GM21786 (cell line): ENCODE measurements at regions not wholly inside any gene's neighbourhood (a gene's known extent, or its start where the extent isn't known, plus 50 kb on each side); places are given as distances from the start of the nearest gene placed in this dataset.

Experiments used
- ATAC-seq: cut with Tn5 transposase; IDR thresholded peaks from one replicate; pipeline ENCODE4 v1.9.1; 2021; ENCODE audit not compliant: unreplicated experiment

DNA sequence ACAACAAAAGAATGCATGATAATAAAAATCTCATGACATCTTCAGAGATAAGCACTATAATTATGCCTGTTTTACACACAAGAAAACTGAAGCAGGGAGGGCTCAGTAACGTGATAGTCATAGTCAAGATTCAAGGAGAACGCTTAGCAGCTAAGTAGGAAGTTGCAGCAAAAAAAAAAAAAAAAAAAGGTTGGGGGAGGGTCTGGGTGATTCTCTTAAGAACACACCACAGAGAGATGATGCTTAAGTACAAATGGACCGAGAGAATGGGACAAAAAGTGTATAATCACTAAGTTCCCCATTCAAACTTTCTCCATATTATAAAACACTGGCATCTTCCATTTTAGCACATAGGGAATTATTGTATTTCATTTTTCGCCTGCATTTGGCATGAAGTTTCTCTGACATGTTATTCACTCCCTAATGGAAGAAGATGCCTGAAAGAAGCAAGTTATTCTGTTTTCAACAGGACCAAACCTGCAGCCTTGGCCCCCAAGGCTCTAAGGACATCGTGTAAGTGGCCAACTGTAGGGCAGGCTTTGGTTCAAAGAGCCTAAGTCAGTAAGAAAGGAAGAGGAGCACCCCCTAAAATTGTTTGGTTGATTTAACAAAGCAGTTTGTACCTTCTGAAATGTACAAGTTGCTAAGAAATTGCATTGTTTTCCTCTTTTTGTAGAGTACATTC is 142.9 kb upstream of the TMPO start:
- no peak for ATAC-seq

DNA sequence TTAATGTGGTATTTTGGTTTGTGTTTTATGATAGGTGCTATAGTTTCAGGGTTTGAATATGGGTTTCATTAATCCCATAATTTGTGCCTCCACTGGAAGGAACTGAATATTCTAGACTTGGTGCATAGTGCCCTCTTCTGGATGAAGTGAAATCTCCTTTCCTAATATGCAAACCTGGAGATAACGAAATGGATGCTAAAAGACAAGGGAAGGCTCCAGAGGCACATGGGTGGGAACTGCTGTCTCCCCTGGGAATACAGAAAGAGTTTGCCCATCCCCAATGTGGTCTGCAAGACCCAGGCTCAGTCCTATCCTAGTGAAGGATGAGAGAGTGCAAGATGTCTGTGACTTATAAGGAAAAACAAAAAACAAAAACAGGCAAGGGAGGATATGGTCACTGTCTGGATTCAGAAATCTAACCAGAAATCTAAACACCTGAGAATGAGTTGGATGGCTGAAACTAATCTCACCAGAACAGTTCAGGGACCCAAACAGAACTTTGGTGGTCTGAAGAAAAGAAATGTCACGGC is 142.3 kb upstream of the TMPO start:
- no peak for ATAC-seq

DNA sequence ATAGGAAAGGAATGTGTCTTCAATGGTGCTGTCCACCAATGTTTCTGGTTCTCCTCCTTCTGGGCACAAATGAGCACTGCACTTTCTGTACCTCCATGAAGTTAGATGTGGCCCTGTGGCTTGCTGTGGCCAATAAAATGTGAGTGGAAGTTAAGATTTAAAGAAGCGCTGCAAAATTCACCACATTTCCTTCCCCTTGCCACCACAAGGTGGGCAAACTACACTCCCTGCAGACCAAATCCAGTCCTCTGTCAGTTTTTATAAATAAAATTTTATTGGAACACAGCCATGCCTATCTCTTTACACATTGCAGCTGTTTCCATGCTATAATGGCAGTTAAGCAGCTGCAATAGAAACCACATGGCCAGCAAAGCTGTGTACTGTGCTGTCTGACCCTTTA is 141.4 kb upstream of the TMPO start:
- no peak for ATAC-seq

DNA sequence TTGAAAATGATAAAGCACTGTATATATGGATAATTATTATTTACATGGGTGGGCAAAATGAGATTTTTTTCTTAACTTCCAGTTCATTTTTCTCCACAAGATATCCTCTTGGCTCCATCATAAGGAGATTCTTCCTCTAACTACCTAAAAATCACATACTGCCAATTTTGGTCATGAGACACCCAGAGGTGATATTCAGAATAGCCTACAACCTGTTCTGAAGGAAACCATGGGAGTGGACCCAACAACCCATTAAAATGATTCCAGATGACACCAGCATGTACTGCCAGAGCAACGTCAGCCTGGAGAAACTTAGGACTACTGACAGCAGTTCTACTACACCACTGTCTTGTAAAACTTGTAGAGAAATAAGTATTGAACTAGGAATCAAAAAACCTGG is 136.3 kb upstream of the TMPO start:
- ATAC-seq: no peak

DNA sequence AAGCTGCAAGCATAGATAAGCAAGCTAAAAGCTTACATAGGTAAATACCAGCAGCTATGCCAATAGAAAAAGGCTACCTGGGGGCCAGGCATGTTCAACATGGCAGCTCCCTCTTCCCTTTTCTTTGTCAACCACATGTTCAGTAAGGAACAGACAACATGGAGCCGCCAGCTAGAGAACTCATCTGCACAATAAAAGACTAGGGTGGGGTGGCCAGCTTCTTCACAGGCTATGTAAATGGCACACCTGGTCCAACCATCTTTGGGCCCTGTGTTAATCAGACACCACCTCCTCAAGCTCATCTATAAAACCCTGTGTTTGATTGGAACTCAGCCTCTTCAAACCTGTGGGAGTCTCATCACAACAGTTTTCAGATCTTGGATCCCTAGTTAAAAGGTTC is 129.7 kb upstream of the TMPO start:
- no peak for ATAC-seq

DNA sequence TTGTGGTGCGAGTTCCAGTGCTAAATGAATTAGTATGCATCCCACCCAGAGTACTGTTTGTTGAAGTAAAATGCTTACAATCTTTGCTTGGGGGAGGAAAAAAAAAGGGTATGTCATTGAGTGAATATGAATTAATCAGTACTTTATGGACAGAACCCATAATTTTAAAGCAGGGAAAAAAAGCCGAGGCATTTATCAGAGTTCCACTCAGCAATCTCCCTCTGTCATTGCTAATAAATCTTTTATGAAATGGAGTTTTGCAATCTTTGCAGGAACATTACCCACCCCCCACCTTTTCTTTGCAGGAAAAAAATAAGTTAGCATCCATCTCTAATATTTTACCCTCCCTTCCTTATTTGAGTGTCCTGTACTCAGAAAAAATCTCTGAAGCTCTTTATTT is 127.9 kb upstream of the TMPO start:
- no peak for ATAC-seq

DNA sequence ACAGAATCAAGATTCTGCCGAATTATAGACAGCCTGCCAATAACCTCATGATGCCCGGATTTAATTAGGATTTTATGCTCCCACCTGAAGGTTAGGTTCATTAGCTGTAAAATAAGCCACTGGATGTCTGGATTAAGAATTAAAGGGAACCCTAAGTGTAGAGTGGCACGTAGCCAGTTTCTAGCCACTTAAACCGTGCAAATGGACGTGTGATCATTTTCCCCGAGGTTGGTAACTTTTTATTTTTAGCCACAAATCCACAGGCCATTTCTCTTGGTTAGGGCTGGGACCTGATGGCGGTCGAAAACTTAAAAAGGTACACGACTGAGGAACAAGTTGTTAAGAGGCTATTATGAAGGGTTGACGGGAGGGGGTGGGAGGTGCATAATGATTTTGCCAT is 127.3 kb upstream of the TMPO start:
- no peak for ATAC-seq

DNA sequence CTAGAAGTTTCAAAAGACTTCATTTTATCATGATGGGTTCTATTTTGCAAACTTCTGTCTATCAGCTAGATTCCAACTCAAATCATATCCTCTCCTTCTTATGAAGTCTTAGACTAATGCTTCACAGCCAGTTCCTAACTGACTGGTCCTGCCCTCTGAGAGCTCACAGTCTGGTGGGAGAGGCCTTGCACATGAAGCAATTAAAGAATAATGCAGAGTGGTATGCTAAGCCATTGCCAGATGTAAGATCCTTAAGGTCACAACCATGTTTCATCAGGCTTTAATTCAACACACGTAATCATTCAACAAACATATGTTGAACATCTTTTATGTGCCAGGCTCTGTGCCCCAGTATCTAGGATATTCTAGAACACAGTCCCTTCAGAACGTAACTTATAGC is 125.8 kb upstream of the TMPO start:
- no peak for ATAC-seq

DNA sequence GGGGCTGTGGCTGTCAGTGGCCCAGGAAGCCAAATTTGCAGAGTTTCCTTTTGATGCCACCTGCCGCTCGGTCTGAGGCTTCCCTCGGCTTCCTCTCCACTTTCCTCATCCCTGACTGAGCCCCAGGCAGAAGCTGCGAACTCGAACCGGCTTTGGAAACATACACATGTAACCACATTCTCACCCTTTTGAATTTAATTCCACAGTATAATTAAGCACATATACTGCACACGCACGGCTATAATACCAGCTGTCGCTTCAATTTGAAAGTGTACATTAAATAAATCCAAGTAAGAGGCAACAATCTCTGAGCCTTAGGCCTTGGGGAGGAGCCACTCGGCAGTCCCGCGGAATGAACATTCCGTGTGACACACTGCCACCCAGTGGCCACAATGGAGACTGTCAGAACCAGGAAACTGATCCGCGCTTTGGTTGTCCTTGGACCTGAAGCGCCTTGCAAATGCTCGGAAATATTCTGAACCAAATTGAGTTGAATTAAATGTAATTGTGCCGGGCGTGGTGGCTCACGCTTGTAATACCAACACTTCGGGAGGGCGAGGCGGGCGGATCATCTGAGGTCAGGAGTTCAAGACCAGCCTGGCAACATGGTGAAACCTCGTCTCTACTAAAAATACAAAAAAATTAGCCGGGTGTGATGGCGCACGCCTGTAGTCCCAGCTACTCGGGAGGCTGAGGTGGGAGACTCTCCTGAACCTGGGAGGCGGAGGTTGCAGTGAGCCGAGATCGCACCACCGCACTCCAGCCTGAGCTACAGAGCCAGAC is 117.9 kb upstream of the TMPO start:
- ATAC-seq: peak; percentile 72

DNA sequence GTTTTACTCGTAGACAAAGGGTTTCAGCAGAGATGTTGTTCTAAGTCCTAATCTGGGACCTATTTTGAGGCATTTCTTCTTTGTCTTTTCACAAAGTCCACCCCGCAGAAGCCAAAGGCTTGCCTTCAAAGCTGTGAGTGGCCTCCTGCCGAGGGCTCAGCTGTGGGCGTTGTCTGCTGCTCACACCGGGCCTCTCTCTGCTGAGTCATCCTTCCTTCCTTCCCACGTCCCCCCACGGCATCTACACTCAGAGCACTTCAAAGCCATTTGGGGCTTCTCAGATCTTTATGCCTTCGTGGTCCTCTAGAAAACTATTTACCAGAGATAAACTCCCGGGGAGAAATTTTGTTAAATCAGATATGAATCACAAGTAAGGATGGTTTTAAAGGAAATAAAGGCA is 115.9 kb upstream of the TMPO start:
- ATAC-seq: peak; percentile 33

DNA sequence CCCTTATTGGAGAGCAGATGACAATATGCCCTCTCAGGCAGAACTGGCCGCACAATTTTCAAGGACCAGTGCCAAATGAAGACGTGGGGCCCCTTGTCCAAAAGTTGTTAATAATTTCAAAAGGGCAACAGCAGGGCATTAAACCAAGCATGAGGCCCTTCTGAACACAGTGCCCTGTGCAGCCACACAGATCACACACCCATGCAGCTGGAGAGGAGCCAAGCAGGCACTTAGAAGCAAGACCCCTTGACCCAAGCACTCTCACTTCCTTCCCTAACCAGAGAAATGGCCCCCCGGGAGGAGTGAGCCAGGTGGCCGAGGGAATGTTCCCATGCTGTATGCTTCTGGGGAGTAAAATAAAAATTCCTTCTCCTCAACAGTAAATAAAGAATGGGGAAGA is 114.0 kb upstream of the TMPO start:
- peak; percentile 46 for ATAC-seq

DNA sequence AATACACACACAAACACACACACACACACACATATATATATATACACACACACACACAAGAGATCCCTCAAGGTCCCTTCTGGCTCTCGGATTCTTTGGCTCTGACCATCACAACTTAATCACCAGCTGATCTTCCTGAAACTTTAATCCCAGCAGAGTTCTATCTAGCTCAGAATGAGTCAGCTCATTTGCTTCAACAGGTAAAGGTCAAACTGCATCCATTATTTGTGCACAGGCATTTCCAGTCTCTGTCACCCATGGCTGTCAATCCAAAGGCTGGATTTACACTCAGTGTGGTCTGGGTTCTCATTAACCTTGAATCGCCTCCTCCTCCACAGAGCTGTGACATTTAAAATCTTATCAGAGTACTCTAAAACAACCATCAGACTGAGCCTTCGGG is 113.3 kb upstream of the TMPO start:
- no peak for ATAC-seq

DNA sequence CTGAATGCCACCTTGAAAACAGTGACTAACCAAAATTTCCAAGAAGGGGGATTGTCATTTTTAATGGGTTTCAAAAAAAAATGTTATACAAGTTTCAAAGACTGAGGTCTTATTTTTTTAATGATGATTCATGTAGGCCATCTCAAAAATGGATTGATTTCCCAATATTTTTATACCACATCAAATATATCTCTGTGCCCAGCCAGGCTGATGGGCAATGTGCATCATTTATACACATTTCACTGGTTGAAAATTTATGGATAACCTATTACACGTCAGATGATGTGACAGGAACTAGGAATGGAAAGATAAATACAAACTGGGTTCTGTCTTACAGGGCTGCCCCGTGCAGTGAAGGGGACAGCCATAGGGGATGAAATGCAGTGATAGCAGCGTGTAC is 112.7 kb upstream of the TMPO start:
- no peak for ATAC-seq

DNA sequence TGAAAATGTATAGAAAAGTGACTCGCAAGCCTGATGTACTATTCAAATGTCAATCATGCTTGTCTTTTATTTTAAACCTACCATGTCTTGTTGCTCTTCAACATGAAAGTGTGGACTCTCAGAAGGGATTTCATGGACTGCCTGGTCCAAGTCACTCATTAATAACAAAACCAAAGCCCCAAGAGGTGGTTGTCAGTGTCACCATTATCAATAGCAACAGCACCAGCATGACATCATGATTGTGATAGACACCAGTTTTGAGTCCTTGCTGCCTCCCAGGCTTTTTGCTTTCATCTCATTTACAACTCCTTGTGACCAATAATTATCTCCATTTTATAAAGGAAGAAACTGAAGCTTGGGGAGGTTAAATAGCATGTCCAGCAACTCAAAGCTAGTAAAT is 112.0 kb upstream of the TMPO start:
- ATAC-seq: no peak

DNA sequence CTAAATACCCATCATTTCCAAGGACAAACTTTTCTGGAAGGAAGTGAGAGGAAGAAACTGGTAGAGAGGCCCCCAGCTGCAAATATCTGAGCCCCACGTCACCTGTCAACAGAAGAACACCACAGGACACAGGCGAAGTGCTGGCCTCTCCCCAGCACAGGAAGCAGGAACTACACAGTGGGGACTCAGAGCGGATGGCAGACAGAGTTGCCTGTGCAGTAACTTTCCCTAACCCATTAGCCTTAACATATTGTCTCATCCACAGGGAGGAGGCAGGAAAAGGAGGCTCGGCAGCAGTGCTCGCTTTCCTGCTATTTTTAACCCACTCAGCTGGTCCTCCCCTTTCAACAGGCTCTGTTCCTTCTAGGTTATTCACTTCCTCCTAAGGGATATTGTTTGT is 111.5 kb upstream of the TMPO start:
- ATAC-seq: no peak

DNA sequence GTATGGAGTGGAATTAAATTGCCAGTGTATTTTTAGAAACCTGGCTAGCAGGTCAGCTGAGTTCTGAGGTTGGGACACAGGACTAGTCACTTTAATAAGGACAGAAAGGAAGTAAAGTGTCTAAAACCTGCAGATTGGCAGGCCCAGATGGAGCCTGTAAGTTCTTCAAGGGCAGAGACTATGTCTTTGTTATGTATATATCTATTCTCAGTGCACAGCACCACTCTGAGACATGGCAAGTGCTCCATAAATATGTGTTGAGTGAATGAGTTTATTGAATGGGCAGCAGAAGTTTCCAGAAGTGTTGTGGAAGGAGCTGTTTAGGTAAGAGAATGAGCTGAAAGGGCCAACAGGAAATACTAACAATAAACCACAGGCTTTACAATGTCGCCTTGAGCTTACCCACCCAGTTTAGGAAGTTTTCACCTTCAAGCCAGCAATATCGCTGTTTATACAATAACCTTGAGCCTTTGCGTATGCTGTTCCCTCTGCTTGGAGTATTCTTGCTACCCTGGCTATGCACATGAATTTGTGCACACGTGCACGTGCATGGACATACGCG is 109.5 kb upstream of the TMPO start:
- no peak for ATAC-seq

DNA sequence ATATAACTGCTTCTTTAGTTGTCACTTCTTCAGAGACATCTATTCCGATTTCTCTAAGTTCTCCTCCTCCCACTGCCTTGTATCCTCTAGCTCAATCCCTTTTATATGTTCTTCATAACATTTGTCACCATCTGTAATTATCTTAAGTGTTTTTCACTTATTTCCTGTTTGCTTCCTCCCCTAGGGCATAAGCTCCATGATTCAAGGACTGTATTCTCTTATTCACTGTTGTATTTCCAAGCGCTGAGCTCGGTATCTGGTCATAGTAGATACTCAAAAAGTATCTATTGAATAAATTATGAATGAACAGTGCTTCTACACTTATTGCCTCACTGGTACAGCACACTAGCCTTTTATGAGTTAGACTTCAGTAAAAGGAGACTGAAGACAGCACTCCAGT is 109.0 kb upstream of the TMPO start:
- ATAC-seq: no peak

DNA sequence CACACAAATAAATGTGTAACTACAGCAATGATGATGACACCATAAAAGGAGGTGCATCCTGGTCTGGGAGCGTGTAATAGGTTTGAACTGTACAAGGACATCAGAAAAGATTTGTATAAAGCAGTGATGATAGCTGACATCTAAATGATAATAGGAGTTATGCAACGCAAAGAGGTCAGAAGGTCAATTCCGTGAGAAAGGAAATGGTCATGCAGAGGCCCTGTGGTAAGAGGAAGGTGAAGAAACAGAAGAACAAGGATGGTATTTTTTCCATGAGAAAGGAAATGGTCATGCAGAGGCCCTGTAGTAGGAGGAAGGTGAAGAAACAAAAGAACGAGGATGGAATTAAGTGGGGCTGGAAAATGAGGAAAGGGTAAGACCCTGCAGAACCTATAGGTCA is 106.7 kb upstream of the TMPO start:
- no peak for ATAC-seq

DNA sequence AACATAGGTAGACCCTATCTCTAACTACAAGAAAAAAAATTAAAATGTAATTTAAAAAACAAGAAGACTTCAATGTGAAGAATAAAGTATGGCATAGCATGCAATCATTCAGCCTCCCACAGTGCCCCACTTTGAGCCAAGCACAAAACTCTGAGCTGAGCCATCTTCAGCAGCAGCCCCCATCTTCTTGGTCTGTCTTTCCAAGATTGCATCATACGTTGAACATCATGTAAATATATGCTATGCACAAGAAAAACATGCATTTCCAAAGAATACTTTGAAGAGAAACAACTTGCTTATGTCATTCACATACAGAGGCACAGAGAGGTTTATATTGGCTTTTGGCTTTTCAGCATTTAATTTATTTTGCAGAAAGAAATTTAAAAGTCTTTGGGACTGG is 105.8 kb upstream of the TMPO start:
- ATAC-seq: no peak

DNA sequence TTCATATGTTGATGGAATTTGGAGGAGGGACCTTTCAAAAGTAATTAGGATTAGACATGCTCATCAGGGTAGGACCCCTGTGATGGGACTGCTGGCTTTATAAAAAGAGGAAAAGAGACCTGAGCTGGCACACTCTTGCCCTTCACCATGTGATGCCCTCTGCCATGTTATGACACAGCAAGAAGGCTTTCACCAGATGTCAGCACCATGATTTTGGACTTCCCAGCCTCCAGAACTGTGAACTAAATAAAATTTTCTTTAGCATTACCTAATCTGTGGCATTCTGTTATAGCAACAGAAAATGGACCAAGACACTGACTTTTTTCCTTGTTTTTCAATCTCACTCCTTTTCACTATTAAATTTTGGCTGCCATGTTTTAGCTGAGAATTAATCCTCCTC is 105.0 kb upstream of the TMPO start:
- no peak for ATAC-seq

DNA sequence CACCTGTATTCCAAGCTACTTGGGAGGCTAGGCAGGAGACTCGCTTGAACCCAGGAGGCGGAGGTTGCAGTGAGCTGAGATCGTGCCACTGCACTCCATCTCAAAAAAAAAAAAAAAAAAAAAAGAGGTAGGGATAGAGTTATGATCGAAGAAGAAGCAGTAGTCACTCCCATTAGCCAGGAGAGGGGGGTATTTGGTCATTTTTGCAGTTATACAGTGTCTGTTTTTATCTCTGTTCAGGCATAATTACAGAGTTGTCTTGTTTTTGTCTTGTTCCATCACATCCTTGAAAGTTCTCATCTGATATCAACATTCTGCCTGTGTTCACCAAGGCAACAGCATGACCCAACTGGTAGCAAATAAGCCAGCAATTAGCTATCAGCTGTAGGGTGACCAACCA is 98.5 kb upstream of the TMPO start:
- ATAC-seq: peak; percentile 35

DNA sequence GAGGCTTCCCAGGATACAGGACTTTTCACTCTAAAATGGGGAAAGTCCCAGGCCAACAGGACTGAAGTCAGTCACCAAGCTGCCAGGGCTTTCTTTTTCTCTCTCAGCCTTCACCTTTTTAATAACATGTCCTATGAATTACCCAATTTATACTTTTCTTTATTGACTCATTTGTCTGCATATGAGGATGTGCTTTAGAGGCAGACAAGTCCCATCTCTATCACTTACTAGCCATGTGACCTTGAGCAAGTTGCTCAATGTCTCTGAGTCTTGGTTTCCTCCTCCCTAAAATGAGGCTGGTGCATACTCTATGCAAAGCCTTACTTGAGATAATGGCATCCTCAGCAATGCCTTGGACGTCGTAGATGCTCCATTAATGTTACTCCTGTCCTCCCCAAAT is 98.1 kb upstream of the TMPO start:
- no peak for ATAC-seq
